IMR-90 (cell line): ENCODE measurements at regions not wholly inside any gene's neighbourhood (a gene's known extent, or its start where the extent isn't known, plus 50 kb on each side); places are given as distances from the start of the nearest gene placed in this dataset.

Experiments
- ATAC-seq: fragments of 200-7000 bp; cut with Tn5 transposase; 2 replicates; pipeline ENCODE4 v1.9.1; 2020; ENCODE audit warnings: low read depth, mild to moderate bottlenecking, moderate library complexity
- BruUV-seq: library from RNA; stranded (reverse); fragments of 400-500 nt; replicated peaks from 2 replicates; lab custom pipeline; 2021; lab: Mats Ljungman, UMichigan
- CTCF ChIA-PET: fragments of 300-600 bp; formaldehyde crosslinking; extraction: SDS; loops from one replicate; lab custom pipeline; 2021; ENCODE audit warnings: antibody characterized with exemption; lab: Yijun Ruan, JAX
- POLR2A ChIA-PET: fragments of 300-600 bp; sonication (Branson Sonifier 250); formaldehyde crosslinking; loops from one replicate; lab custom pipeline; 2022; ENCODE audit warnings: antibody characterized with exemption; ENCODE audit not compliant: unreplicated experiment; lab: Charles Lee
- DNase-seq: peaks from one replicate; pipeline ENCODE4 v3.0.0; 2013
- H2AFZ ChIP-seq: replicated peaks from 2 replicates; pipeline ENCODE3; 2013; ENCODE audit warnings: low read length, mild to moderate bottlenecking; ENCODE audit not compliant: poor library complexity
- H2AK5ac ChIP-seq: 2 replicates; pipeline ENCODE4 v1.6.1; 2013; ENCODE audit warnings: low read depth, low read length, inconsistent platforms
- H2AK9ac ChIP-seq: replicated peaks from 2 replicates; pipeline ENCODE3; 2013; ENCODE audit warnings: mild to moderate bottlenecking, low read depth, low read length, moderate library complexity; ENCODE audit not compliant: poor library complexity
- H2BK120ac ChIP-seq: 2 replicates; pipeline ENCODE4 v1.6.1; 2013; ENCODE audit warnings: low read depth, low read length, inconsistent platforms
- H2BK15ac ChIP-seq: 3 replicates; pipeline ENCODE4 v1.6.1; 2013; ENCODE audit warnings: low read depth, low read length, inconsistent platforms
- H2BK20ac ChIP-seq: 2 replicates; pipeline ENCODE4 v1.6.1; 2013; ENCODE audit warnings: low read depth, mild to moderate bottlenecking, inconsistent platforms, low read length, moderate library complexity
- H2BK5ac ChIP-seq: 2 replicates; pipeline ENCODE4 v1.6.1; 2013; ENCODE audit warnings: mild to moderate bottlenecking, low read depth, low read length, inconsistent platforms; ENCODE audit not compliant: poor library complexity, severe bottlenecking
- H3K14ac ChIP-seq: replicated peaks from 2 replicates; pipeline ENCODE4 v1.6.1; 2013; ENCODE audit warnings: low read depth, low read length, inconsistent platforms
- H3K18ac ChIP-seq: 2 replicates; pipeline ENCODE4 v1.6.1; 2013; ENCODE audit warnings: low read depth, low read length, control low read depth
- H3K23ac ChIP-seq: 2 replicates; pipeline ENCODE4 v1.6.1; 2013; ENCODE audit warnings: low read depth, low read length, inconsistent platforms
- H3K27ac ChIP-seq: 2 replicates; pipeline ENCODE4 v1.5.1; 2013; ENCODE audit warnings: mild to moderate bottlenecking, control low read depth, low read length; ENCODE audit not compliant: insufficient read depth
- H3K27me3 ChIP-seq: 2 replicates; pipeline ENCODE4 v1.6.1; 2013; ENCODE audit warnings: low read length; ENCODE audit not compliant: control insufficient read depth, insufficient read depth
- H3K36me3 ChIP-seq: 2 replicates; pipeline ENCODE4 v1.6.1; 2013; ENCODE audit warnings: low read length, mixed read lengths; ENCODE audit not compliant: control insufficient read depth, insufficient read depth
- H3K4ac ChIP-seq: 2 replicates; pipeline ENCODE4 v1.6.1; 2013; ENCODE audit warnings: low read depth, low read length, inconsistent platforms
- H3K4me1 ChIP-seq: 2 replicates; pipeline ENCODE4 v1.6.1; 2013; ENCODE audit warnings: low read length, mixed read lengths; ENCODE audit not compliant: control insufficient read depth, insufficient read depth
- H3K4me2 ChIP-seq: 2 replicates; pipeline ENCODE4 v1.6.1; 2013; ENCODE audit warnings: low read depth, mild to moderate bottlenecking, control low read depth, low read length, moderate library complexity
- H3K4me3 ChIP-seq: 2 replicates; pipeline ENCODE4 v1.5.1; 2013; ENCODE audit warnings: low read depth, mild to moderate bottlenecking, control low read depth, low read length, moderate library complexity; ENCODE audit not compliant: insufficient read depth
- H3K56ac ChIP-seq: 2 replicates; pipeline ENCODE4 v1.6.1; 2013; ENCODE audit warnings: low read length, inconsistent platforms; ENCODE audit not compliant: insufficient read depth; ENCODE audit errors: extremely low read depth
- H3K79me1 ChIP-seq, 2 experiments: 2 replicates each; pipeline ENCODE4 v1.6.1; 2013; ENCODE audit warnings: low read length in 2 of 2, inconsistent platforms in 1 of 2, low read depth in 1 of 2
- H3K9ac ChIP-seq: 2 replicates; pipeline ENCODE4 v1.6.1; 2013; ENCODE audit warnings: low read depth, low read length, control low read depth
- H3K9me1 ChIP-seq: 2 replicates; pipeline ENCODE4 v1.6.1; 2013; ENCODE audit warnings: low read length, inconsistent platforms; ENCODE audit not compliant: insufficient read depth
- H3K9me3 ChIP-seq: 2 replicates; pipeline ENCODE4 v1.6.1; 2013; ENCODE audit warnings: low read length; ENCODE audit not compliant: control insufficient read depth, insufficient read depth
- H4K20me1 ChIP-seq: 2 replicates; pipeline ENCODE4 v1.6.1; 2013; ENCODE audit warnings: low read length, inconsistent platforms; ENCODE audit not compliant: insufficient read depth
- H4K5ac ChIP-seq: 2 replicates; pipeline ENCODE4 v1.6.1; 2013; ENCODE audit warnings: mild to moderate bottlenecking, low read depth, low read length, control low read depth
- H4K8ac ChIP-seq, 2 experiments: 2 replicates each; pipeline ENCODE4 v1.6.1; 2013; ENCODE audit warnings: low read depth in 2 of 2, low read length in 2 of 2, control low read depth in 1 of 2, inconsistent platforms in 1 of 2
- H4K91ac ChIP-seq: 2 replicates; pipeline ENCODE4 v1.6.1; 2013; ENCODE audit warnings: low read depth, low read length, inconsistent platforms; ENCODE audit not compliant: insufficient read depth
- BHLHE40 ChIP-seq: fragments of 150-350 bp; IDR thresholded peaks from 2 replicates; pipeline ENCODE4 v1.6.1; 2016; ENCODE audit warnings: mild to moderate bottlenecking, low read depth, low read length
- WGBS, 2 experiments: methylation state at CpG; one replicate each; pipeline versions ENCODE4 v1.1.5 to v1.1.7; 2013; ENCODE audit warnings: missing lambda C conversion rate in 2 of 2; ENCODE audit not compliant: insufficient read length in 1 of 2; ENCODE audit errors: extremely low coverage in 2 of 2; 5-methylcytosine and 5-hydroxymethylcytosine counted together
- dilution Hi-C: fragments of 300-500 bp; cut with HindIII; formaldehyde crosslinking; loops from one replicate; pipeline ENCODE4 v1.14.3; 2018; ENCODE audit warnings: low sequenced_read_pairs; ENCODE audit not compliant: unreplicated experiment
- in situ Hi-C: fragments of 300-500 bp; cut with MboI; formaldehyde crosslinking; loops from 3 replicates; pipeline ENCODE4 v1.14.3; 2019; ENCODE audit warnings: low sequenced_read_pairs, inconsistent platforms, mixed read lengths
- intact Hi-C: fragments of 100-400 bp; cut with micrococcal nuclease; formaldehyde crosslinking; loops from 2 replicates; pipeline ENCODE4 v1.10.0; 2022
- TF ChIP-seq, protein P1 (sequence below): conservative IDR thresholded peaks from 2 replicates; pipeline ENCODE4 v1.5.1; 2012; ENCODE audit warnings: mild to moderate bottlenecking, low read depth, low read length, improper control_type of control experiment

GRCh38 chr17:34519282-34519681 lies 60.1 kb upstream of the TMEM132E start:
- in situ Hi-C loops: no loop called here
- WGBS, 2 experiments: no CpG with 5 or more reads among the region's 6 CpGs
- no TSS peak for BruUV-seq

More at GRCh38 chr17:34519282-34519681, 60.1 kb upstream of the TMEM132E start:
- H2AK9ac ChIP-seq: no peak overlapping the region
- H4K20me1 ChIP-seq: no peaks in the 10 kb centered on the region
- TF ChIP-seq BHLHE40: no peak
- TF ChIP-seq, protein P1, sequence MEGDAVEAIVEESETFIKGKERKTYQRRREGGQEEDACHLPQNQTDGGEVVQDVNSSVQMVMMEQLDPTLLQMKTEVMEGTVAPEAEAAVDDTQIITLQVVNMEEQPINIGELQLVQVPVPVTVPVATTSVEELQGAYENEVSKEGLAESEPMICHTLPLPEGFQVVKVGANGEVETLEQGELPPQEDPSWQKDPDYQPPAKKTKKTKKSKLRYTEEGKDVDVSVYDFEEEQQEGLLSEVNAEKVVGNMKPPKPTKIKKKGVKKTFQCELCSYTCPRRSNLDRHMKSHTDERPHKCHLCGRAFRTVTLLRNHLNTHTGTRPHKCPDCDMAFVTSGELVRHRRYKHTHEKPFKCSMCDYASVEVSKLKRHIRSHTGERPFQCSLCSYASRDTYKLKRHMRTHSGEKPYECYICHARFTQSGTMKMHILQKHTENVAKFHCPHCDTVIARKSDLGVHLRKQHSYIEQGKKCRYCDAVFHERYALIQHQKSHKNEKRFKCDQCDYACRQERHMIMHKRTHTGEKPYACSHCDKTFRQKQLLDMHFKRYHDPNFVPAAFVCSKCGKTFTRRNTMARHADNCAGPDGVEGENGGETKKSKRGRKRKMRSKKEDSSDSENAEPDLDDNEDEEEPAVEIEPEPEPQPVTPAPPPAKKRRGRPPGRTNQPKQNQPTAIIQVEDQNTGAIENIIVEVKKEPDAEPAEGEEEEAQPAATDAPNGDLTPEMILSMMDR: 0 out of 2 replicates have a peak, but pooled peaks have one; percentile 10
- no peak overlapping the region for H3K4ac ChIP-seq
- H3K23ac ChIP-seq: no peak overlapping the region
- no peaks in the 10 kb centered on the region for H3K36me3 ChIP-seq
- H3K4me3 ChIP-seq: no peak overlapping the region
- no peak overlapping the region for H2AK5ac ChIP-seq
- H3K56ac ChIP-seq: no peak overlapping the region
- H2BK5ac ChIP-seq: no peak overlapping the region
- DNase-seq (no peak), ATAC-seq (no peak)
- H3K9me1 ChIP-seq: no peaks in the 10 kb centered on the region
- dilution Hi-C loops: no loop called here
- H3K14ac ChIP-seq: no peak overlapping the region
- no peak overlapping the region for H2BK120ac ChIP-seq
- no peak overlapping the region for H3K9ac ChIP-seq
- no peak overlapping the region for H2BK20ac ChIP-seq
- intact Hi-C loops: no loop called here
- H3K27me3 ChIP-seq: no peaks in the 10 kb centered on the region; the same call in 1 of the 2 replicates
- H2BK15ac ChIP-seq: no peak overlapping the region
- H4K91ac ChIP-seq: no peak overlapping the region
- H3K4me2 ChIP-seq: no peak overlapping the region
- CTCF ChIA-PET: no interaction called here
- H4K5ac ChIP-seq: no peak overlapping the region
- no peak overlapping the region for H3K27ac ChIP-seq
- no peaks in the 10 kb centered on the region for H3K9me3 ChIP-seq
- no peaks in the 10 kb centered on the region for H3K4me1 ChIP-seq
- POLR2A ChIA-PET: no interaction called here
- no peak overlapping the region for H2AFZ ChIP-seq
- H3K18ac ChIP-seq: no peak overlapping the region
- no peaks in the 10 kb centered on the region for H3K79me1 ChIP-seq
- no peak overlapping the region for H4K8ac ChIP-seq
